ENCODE measurements at regions not wholly inside any gene's neighbourhood (a gene's known extent, or its start where the extent isn't known, plus 50 kb on each side); places are given as distances from the start of the nearest gene placed in this dataset.

DNA sequence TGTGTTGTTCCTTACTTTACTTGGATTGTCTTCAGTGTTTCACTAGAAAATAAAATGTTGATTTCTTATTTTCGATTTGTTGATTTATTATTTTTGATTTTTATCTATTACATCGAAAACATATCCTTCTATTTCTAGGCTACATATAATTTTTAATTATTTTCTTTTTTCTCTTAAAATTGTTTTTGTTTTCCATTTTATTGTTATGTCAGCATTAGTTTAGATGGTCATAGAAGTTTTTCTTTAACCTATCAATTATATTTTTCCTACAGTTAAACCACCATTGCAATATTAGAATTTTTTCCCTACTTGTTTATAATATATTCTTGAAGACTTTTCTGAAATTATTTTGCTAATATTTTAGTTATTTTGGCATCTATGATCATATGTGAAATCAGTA lies 1685.1 kb downstream of the RPA4 start (continued):
- TF ChIP-seq CHD2 (IDR thresholded peaks at IDR 0.05; ENCODE audit: low read length), result no peak
- TF ChIP-seq GTF2F1 (IDR thresholded peaks at IDR 0.05; ENCODE audit: borderline replicate concordance, low read depth, low read length), result no peak
- no peak for TF ChIP-seq E2F6 (IDR thresholded peaks at IDR 0.05)
- TF ChIP-seq ASH2L (IDR thresholded peaks at IDR 0.05; ENCODE audit: low read length), result no peak
- no peak for TF ChIP-seq HDAC6 (IDR thresholded peaks at IDR 0.05; ENCODE audit: low read depth, low read length)
- TF ChIP-seq RNF2 (IDR thresholded peaks at IDR 0.05; ENCODE audit: borderline replicate concordance, low read depth, low read length, missing control alignments, poor library complexity, severe bottlenecking), result no peak
